SK-N-MC (cell line): ENCODE measurements at regions not wholly inside any gene's neighbourhood (a gene's known extent, or its start where the extent isn't known, plus 50 kb on each side); places are given as distances from the start of the nearest gene placed in this dataset.

Source experiments
- EZH2 ChIP-seq: fragments of 200-600 bp; sonication (generic); IDR thresholded peaks from one replicate; pipeline ENCODE4 v1.6.1; 2017; ENCODE audit warnings: antibody characterized with exemption
- FOXP2 ChIP-seq: optimal IDR thresholded peaks from 2 replicates; pipeline ENCODE3; 2011; ENCODE audit warnings: mild to moderate bottlenecking, moderate library complexity; ENCODE audit not compliant: insufficient read depth; ENCODE audit errors: extremely low read length, control extremely low read depth
- POLR2AphosphoS5 ChIP-seq: IDR thresholded peaks from 2 replicates; pipeline ENCODE4 v1.6.1; 2012; ENCODE audit warnings: mild to moderate bottlenecking, low read depth, low read length, borderline replicate concordance

DNA sequence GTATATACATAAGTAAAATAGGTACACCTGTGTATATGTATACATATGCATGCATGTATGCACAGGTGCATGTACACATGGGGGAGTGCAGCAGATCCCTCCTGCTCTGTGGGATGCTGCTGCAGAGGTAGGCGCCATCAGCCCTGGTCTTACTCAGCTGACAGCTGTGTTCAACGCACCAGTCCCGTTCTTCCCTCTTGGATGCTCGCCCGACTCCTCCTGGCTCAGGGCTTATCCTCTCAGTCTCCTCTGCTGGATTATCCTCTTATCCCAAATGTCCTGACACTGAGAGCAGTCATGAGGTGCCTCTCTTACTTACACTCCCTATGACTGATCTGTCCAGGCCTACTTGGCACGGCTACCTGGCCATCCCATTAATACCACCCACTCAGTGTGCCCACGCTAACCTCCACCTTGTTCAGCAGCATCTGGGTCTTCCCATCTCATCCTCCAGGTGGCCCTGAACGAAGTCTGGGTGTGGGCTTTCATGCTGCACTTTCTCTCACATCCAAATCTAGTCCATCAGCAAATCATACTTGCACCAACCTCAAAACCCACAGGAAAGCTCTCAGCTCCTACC is 357.1 kb downstream of the TCERG1L start:
- no peak for TF ChIP-seq EZH2
- TF ChIP-seq POLR2AphosphoS5: no peak
- no peak for TF ChIP-seq FOXP2
